Stimulated activated CD8-positive, alpha-beta memory T cell treated with anti-CD3 and anti-CD28 coated beads, Interleukin-7, amount 100 ng/mL, for 4 hours (primary cell): ENCODE measurements at regions not wholly inside any gene's neighbourhood (a gene's known extent, or its start where the extent isn't known, plus 50 kb on each side); places are given as distances from the start of the nearest gene placed in this dataset.

Experiments
- DNase-seq, 2 donors: peaks; one replicate each; pipeline ENCODE4 v3.0.0-alpha.2; 2020; ENCODE audit warnings: low read depth in 2 of 2

DNA sequence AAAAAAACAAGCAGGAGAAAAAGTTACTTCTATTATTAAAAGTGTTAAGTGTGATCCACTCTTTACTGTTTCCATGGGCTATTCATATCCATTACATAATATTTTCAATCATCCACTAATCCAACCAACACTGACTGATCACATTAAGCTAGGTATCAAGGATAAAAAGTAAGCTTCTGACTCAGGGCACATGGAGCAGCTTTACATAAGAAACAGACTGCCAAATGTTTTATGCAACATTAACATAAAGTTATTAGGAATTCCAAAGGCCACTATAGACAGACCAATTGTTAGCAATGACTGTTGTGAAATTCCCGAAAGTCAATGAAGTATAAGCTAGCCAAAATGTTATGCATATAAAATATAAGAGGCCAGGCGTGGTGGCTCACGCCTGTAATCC lies 277.6 kb downstream of the ZEB2 start:
- DNase-seq = no peak

- no peak for DNase-seq
These were observed 278.1 kb downstream of the ZEB2 start for GRCh38 chr2:144241801-144242200.

GRCh38 chr2:144240656-144241339 lies 279.1 kb downstream of the ZEB2 start:
- no peak for DNase-seq

- no peak for DNase-seq
These were observed 280.2 kb downstream of the ZEB2 start for GRCh38 chr2:144239726-144240125.

DNA sequence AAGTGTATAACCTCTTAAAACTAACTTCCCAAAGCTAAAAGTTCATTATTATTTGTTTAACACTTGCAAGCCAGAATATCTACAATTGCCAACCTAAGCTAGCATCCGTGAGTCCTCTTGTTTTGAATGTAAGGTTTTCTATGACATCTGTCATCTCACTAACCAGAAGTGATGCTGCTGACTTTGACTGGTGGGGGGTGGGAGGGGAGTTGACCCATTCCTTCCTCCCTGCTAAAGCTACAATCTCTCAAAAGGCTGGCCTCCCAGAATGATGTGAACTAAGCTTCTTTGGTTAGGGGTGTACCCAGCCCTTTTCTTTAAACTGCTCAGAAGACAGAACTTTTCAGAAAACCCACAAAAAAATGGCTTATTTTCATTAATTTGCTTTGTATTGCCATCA lies 280.6 kb downstream of the ZEB2 start:
- DNase-seq = no peak

DNA sequence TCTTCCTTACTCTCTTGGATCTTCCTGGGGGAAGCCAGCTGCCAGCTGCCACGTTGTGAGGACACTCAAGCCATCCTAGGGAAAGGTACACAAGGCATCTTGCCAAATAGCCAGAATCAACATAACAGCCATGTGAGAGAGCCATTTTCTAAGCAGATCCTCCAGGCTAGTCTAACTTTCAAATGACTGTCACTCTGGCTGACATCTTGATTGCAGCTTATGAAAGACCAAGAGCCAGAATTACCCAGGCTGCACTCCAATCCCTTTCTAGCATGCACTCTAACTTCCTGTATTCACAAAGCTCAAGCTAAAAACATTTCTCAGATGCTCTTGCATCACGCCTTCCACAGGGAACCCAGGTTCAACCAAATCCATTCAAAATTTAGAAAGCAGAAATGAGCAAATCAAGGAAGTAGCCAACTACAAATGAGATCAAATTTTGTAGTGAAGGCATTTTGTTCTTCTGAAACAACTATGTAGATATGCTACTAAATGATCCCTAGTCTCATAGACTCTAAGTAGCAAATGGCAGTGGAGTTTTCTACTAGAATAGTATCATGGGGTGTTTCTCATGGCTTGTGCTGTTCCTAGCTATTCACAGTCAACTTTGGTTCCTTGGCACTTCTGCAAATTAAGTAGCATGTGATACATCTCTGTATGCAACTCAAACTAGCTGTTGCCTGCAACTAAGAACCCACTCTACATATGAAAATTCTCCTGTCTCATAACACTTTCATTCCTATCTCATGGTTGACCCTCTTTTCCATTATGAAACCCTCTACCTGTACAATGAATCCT lies 281.9 kb downstream of the ZEB2 start:
- DNase-seq = no peak

DNA sequence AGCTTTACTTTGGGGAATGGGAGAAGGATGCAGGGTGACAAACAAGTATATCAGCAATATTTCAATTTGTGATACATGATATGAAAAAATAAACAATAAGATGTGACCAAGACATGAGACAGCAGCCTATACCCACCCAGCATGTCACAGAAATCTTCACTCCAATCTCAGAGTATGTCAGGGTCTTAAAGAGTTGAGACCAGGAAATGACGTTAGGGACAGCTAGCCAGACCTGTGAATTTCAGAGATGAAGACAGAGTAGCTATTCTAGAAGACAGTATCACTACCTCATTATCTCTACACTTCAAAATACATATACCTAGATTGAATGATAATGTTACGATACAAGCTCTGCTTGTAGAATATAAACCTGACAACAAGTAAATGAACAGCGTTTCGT lies 282.8 kb downstream of the ZEB2 start:
- no peak for DNase-seq

DNA sequence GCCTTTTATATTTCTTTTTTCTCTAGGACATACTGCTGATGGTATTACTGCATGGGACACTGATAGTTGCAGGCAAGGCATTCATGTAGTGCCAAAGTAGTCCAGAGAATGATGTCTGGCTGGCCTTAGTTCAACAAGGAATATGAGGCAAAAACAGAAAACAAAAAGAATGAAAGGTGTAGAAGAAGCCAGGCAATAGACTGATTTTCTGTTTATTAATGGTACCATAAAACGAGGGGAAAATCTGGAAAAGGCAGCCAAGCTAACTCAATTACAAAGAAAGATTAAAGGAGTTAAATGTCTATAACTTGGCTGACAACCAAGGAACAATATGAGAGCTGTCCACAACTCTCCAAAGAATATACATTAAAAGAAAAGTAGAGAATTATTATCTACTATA lies 284.9 kb downstream of the ZEB2 start:
- no peak for DNase-seq

DNA sequence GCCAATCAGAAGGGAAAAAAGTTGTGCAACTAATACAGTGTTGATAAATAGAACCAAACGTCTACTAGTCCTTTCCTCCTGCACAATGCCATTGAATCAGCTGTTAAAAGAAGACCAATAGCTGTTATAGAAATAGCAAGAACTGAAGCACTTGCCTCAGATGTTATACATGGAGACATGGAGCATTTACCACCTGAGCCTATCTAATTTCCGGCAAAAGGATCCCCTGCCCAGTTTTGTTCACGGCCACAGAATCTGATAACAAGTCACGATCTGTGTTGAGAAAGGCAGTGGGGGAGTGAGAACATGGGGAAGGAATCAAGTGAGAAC lies 285.4 kb downstream of the ZEB2 start:
- DNase-seq = no peak

GRCh38 chr2:144233733-144234541 lies 286.0 kb downstream of the ZEB2 start:
- no peak for DNase-seq

DNA sequence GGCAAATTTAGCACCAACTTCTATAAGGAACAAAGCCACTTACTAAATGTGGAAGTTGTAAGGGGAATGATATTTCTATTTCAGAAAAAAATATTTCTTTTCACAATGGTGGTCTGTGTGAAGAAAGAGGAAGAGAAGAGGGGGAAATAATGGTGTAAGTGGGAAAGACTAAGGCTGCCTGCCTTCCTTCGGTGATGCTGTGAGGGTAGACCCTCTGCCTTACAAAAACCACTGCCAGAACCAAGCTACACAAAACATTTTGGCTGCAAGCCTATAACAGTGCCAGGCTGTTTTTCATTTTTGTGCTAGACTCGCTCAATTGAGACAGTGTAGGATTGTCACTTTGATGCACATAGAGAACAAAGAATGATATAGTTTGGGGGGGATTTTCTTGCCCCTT lies 286.6 kb downstream of the ZEB2 start:
- DNase-seq = no peak

GRCh38 chr2:144230448-144231085 lies 289.4 kb downstream of the ZEB2 start:
- no peak for DNase-seq

- DNase-seq = no peak
These were observed 289.9 kb downstream of the ZEB2 start for GRCh38 chr2:144230033-144230432.

- no peak for DNase-seq
These were observed 290.6 kb downstream of the ZEB2 start for GRCh38 chr2:144229296-144229695.

DNA sequence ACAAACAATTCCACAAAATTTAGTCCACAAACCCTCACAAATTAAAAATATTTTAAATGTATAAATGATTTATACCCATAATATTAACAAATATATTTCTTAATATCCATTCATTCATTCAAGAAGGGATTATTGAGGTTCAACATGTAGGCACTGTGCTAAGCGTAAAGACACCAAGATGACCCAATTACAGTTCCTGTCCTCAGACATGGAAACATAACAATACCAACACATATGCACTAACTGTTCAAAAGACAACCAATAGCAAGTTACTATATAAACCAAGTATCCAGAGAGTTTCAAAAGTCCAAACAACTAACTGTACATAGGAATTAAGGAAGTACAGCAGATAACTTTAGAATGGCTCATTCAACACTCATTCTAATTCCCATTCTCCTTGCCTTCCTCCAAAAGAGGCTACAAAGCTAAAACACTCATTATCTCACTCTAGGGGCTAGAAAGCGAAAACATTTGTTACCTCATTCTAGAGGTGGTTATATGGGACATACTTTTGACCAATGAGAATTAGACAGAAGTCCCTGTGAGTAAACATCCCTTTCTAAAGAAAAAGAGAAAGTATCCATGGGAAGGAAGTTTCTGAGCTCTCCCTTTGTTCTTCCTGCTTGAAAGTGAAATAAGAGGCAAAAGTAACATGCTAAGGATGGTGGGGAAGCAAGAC lies 292.4 kb downstream of the ZEB2 start:
- DNase-seq = no peak

DNA sequence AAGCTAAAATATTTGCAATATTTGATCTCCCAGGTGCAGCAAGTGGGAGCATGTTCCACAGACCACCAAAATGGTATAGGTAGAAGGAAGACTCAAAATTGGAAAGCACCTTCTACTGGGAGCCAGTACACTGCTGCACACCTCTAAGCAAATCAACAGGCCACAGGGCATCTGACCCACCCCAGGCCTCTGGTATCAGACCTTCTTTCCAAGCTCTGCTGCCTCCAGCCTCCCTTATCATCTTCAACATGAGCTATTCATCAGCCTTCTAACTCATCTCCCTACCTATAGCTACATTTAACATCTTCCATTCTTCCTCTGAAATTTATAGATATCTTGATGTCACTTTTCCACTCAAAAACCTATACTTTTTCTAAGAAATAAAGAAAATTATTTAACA lies 294.8 kb downstream of the ZEB2 start:
- no peak for DNase-seq

DNA sequence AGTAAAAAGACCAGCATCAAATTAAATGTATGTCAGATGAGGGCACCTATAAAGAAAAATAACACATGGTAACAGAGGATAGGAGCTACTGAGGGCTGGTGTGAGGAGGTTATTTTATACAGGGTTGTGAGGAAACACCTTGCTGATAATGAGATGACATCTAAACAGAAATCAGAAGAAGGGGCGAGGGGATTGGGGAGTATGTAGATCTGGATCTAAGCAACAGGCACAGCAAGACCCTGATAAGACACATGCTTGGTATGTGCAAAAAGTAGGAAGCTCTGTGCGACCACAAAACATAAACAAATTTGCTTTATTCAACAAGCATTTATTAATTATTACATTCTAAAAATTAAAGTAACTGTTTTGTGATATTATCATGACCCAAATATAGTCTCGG lies 295.4 kb downstream of the ZEB2 start:
- no peak for DNase-seq

- DNase-seq = no peak
These were observed 299.9 kb downstream of the ZEB2 start for GRCh38 chr2:144219979-144220378.

GRCh38 chr2:144217853-144218633 lies 301.9 kb downstream of the ZEB2 start:
- DNase-seq = no peak

- DNase-seq = no peak
These were observed 303.9 kb downstream of the ZEB2 start for GRCh38 chr2:144215701-144216675.
